ENCODE measurements at regions not wholly inside any gene's neighbourhood (a gene's known extent, or its start where the extent isn't known, plus 50 kb on each side); places are given as distances from the start of the nearest gene placed in this dataset.

- TF ChIP-seq EP300 (IDR thresholded peaks at IDR 0.05; ENCODE audit: borderline replicate concordance) (no peak), TAF1 (IDR thresholded peaks at IDR 0.05; ENCODE audit: low read depth) (no peak), ZBTB7A (IDR thresholded peaks at IDR 0.05; ENCODE audit: low read depth) (no peak), RAD21 (IDR thresholded peaks at IDR 0.05; ENCODE audit: low read depth) (no peak), EGR1 (IDR thresholded peaks at IDR 0.05) (no peak), REST (IDR thresholded peaks at IDR 0.05; ENCODE audit: low read depth) (no peak), TCF12 (IDR thresholded peaks at IDR 0.05; ENCODE audit: low read depth) (no peak), CEBPB (IDR thresholded peaks at IDR 0.05) (no peak), CREB1 (IDR thresholded peaks at IDR 0.05; ENCODE audit: low read depth) (no peak), MAX (IDR thresholded peaks at IDR 0.05) (no peak), YY1 (IDR thresholded peaks at IDR 0.05; ENCODE audit: low read depth) (no peak), TEAD4 (IDR thresholded peaks at IDR 0.05) (no peak), NFIC (IDR thresholded peaks at IDR 0.05) (no peak), FOXM1 (IDR thresholded peaks at IDR 0.05; ENCODE audit: borderline replicate concordance, low read depth) (no peak)
- TF ChIP-seq, protein P1, sequence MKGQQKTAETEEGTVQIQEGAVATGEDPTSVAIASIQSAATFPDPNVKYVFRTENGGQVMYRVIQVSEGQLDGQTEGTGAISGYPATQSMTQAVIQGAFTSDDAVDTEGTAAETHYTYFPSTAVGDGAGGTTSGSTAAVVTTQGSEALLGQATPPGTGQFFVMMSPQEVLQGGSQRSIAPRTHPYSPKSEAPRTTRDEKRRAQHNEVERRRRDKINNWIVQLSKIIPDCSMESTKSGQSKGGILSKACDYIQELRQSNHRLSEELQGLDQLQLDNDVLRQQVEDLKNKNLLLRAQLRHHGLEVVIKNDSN (IDR thresholded peaks at IDR 0.05) = no peak
Measured at GRCh38 chr16:6646891-6647290, 685.8 kb upstream of the RBFOX1 start.

DNA sequence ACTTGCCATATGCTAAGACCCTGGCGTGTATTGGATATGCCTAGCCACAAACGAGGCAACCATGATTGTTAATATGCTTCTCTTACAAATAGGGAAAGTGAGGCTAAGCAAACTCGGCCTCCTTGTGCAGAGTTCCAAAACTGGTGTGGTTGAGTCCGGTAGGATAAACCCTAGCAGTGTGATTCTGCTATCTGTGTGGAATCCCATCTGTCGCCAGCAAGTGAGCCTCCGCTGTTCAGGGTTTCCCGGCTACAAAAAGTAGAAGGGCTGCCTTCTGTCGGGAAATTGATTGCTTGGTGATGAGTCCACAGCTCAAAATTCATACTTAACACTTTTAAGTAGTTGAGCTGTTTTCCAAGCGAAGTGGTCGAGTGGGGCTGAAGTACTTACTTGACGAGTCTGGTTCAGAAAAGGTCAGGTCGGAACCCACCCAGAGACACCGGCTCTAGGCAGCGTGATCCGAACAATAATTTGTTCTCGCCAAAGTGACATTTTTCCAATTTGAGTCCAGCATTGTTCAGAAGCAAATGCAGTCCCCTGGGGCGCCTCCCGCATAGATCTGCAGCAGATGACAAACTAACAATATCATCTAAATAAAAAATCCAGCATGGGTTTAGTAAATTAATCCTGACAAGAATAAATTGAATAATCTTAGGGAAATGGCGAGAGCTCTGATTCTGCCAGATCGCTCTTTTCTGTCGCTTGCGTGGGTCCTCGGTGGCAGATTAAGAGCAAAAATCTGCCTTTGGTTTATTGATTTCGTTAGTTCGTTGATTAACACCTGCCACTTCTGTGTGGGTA, 686.7 kb upstream of the RBFOX1 start:
- TF ChIP-seq REST (IDR thresholded peaks at IDR 0.05; ENCODE audit: low read depth) (no peak), ZBTB7A (IDR thresholded peaks at IDR 0.05; ENCODE audit: low read depth) (no peak), CREB1 (IDR thresholded peaks at IDR 0.05; ENCODE audit: low read depth) (no peak), MAX (IDR thresholded peaks at IDR 0.05) (no peak), NFIC (IDR thresholded peaks at IDR 0.05) (no peak), EGR1 (IDR thresholded peaks at IDR 0.05) (no peak), TAF1 (IDR thresholded peaks at IDR 0.05; ENCODE audit: low read depth) (no peak), TEAD4 (IDR thresholded peaks at IDR 0.05) (no peak), RAD21 (IDR thresholded peaks at IDR 0.05; ENCODE audit: low read depth) (no peak), YY1 (IDR thresholded peaks at IDR 0.05; ENCODE audit: low read depth) (no peak), FOXM1 (IDR thresholded peaks at IDR 0.05; ENCODE audit: borderline replicate concordance, low read depth) (no peak), EP300 (IDR thresholded peaks at IDR 0.05; ENCODE audit: borderline replicate concordance) (no peak), TCF12 (IDR thresholded peaks at IDR 0.05; ENCODE audit: low read depth) (no peak), CEBPB (IDR thresholded peaks at IDR 0.05) (no peak)
- TF ChIP-seq, protein P1 (IDR thresholded peaks at IDR 0.05) = no peak

DNA sequence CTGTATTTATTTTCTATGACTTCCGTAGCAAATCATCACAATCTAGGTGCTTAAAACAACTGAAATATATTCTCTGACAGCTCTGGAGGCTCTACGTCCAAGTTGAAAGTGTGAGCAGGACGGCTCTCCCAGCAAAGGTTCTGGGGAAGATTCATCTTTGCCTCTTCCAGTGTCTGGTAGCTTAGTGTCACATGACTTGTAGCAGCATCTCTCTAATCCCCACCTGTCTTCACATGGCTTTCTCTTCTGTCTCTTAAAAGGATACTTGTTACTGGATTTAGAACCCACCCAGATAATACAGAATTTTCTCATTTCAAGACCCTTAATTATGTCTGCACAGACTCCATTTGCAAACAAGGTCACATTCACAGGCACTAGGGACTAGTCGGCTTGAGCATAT, 687.7 kb upstream of the RBFOX1 start:
- TF ChIP-seq TCF12 (IDR thresholded peaks at IDR 0.05; ENCODE audit: low read depth) = no peak
- TF ChIP-seq TEAD4 (IDR thresholded peaks at IDR 0.05) = no peak
- TF ChIP-seq RAD21 (IDR thresholded peaks at IDR 0.05; ENCODE audit: low read depth) = no peak
- TF ChIP-seq EP300 (IDR thresholded peaks at IDR 0.05; ENCODE audit: borderline replicate concordance) = no peak
- TF ChIP-seq MAX (IDR thresholded peaks at IDR 0.05) = no peak
- TF ChIP-seq CREB1 (IDR thresholded peaks at IDR 0.05; ENCODE audit: low read depth) = no peak
- TF ChIP-seq TAF1 (IDR thresholded peaks at IDR 0.05; ENCODE audit: low read depth) = no peak
- TF ChIP-seq EGR1 (IDR thresholded peaks at IDR 0.05) = no peak
- TF ChIP-seq REST (IDR thresholded peaks at IDR 0.05; ENCODE audit: low read depth) = no peak
- no peak for TF ChIP-seq YY1 (IDR thresholded peaks at IDR 0.05; ENCODE audit: low read depth)
- no peak for TF ChIP-seq FOXM1 (IDR thresholded peaks at IDR 0.05; ENCODE audit: borderline replicate concordance, low read depth)
- no peak for TF ChIP-seq CEBPB (IDR thresholded peaks at IDR 0.05)
- no peak for TF ChIP-seq NFIC (IDR thresholded peaks at IDR 0.05)
- no peak for TF ChIP-seq ZBTB7A (IDR thresholded peaks at IDR 0.05; ENCODE audit: low read depth)
- TF ChIP-seq, protein P1 (IDR thresholded peaks at IDR 0.05) = no peak

All from Ishikawa (cell line).